ENCODE measurements at regions not wholly inside any gene's neighbourhood (a gene's known extent, or its start where the extent isn't known, plus 50 kb on each side); places are given as distances from the start of the nearest gene placed in this dataset.

GRCh38 chr6:84871925-84872324, 107.5 kb upstream of the TBX18 start:
- TF ChIP-seq EZH2 (IDR thresholded peaks at IDR 0.05; ENCODE audit: insufficient read depth, low read length) (no peak), CTCF (IDR thresholded peaks at IDR 0.05; ENCODE audit: insufficient read depth, low read depth, low read length) (no peak)
